ENCODE measurements at regions not wholly inside any gene's neighbourhood (a gene's known extent, or its start where the extent isn't known, plus 50 kb on each side); places are given as distances from the start of the nearest gene placed in this dataset.
A peak's percentile ranks its signal among the peaks of the same experiment; 100 is the strongest.

DNA sequence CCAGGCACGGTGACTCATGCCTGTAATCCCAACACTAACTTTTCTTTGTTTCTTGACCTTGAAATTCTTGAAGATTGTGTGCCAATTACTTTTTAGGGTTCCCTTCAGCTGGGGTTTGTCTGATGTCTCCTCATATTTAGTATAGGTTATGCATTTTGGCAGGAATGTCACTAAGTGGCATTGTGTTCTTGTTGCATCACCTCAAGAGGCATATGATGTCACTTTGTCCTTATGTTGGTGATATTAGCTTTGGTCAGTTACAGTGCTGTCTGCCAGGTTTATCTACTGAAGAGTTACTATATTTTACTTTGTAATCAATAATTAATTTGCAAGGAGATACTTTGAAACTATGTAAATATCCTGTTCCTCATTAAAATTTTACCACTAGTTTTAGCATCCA lies 61.0 kb upstream of the BTG1 start:
- ATAC-seq (no peak), DNase-seq (ENCODE audit: low read depth, low spot score) (no peak)
- intact Hi-C loops (cut with micrococcal nuclease), result no loop called here
- no peak overlapping the region for H3K9ac ChIP-seq (ENCODE audit: low read length)
- ChIA-PET POLR2A (interaction anchor here (2.6 kb wide), 1 partner anchor 61 kb away, joined by 8 read pairs; the partner anchor contains the start of gene BTG1), RAD21 (ENCODE audit: low non-redundant PET in 1 of 2, low total read pairs in 2 of 2, uncharacterized antibody in 2 of 2, unreplicated experiment in 2 of 2) (no interaction called here), CTCF (no interaction called here)
- H3K9me3 ChIP-seq (ENCODE audit: control insufficient read depth in 1 of 2, insufficient read depth in 1 of 2, low read depth in 1 of 2, low read length in 2 of 2), result no peaks in the 10 kb centered on the region
- no TSS peak for BruUV-seq (replicated peaks)
- peaks cover 0 to 11% of the 10 kb centered on the region in 2 experiments; a peak in 1 of 4 replicates for H3K4me1 ChIP-seq (ENCODE audit: control insufficient read depth in 1 of 2, insufficient read depth in 2 of 2, low read length in 2 of 2)
- TF ChIP-seq, protein P1, sequence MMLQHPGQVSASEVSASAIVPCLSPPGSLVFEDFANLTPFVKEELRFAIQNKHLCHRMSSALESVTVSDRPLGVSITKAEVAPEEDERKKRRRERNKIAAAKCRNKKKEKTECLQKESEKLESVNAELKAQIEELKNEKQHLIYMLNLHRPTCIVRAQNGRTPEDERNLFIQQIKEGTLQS (IDR thresholded peaks at IDR 0.05), result 0 out of 2 replicates have a peak, but pooled peaks have one; percentile 21
- TF ChIP-seq TCF7L2 (IDR thresholded peaks at IDR 0.05; ENCODE audit: borderline replicate concordance, extremely low read depth, insufficient read depth, insufficient read length), result no peak
- no peak for TF ChIP-seq SP1 (IDR thresholded peaks at IDR 0.05; ENCODE audit: low read depth)
- TF ChIP-seq, protein P2, sequence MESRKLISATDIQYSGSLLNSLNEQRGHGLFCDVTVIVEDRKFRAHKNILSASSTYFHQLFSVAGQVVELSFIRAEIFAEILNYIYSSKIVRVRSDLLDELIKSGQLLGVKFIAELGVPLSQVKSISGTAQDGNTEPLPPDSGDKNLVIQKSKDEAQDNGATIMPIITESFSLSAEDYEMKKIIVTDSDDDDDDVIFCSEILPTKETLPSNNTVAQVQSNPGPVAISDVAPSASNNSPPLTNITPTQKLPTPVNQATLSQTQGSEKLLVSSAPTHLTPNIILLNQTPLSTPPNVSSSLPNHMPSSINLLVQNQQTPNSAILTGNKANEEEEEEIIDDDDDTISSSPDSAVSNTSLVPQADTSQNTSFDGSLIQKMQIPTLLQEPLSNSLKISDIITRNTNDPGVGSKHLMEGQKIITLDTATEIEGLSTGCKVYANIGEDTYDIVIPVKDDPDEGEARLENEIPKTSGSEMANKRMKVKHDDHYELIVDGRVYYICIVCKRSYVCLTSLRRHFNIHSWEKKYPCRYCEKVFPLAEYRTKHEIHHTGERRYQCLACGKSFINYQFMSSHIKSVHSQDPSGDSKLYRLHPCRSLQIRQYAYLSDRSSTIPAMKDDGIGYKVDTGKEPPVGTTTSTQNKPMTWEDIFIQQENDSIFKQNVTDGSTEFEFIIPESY (IDR thresholded peaks at IDR 0.05; ENCODE audit: extremely low read depth, insufficient replicate concordance, low read length), result no peak
- TF ChIP-seq FOSL1 (IDR thresholded peaks at IDR 0.05; ENCODE audit: low read depth), result no peak
- TF ChIP-seq, protein P3, sequence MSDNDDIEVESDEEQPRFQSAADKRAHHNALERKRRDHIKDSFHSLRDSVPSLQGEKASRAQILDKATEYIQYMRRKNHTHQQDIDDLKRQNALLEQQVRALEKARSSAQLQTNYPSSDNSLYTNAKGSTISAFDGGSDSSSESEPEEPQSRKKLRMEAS (IDR thresholded peaks at IDR 0.05), result no peak
- H4K20me1 ChIP-seq (ENCODE audit: insufficient read depth), result no peaks in the 10 kb centered on the region
- no peak overlapping the region for H2AFZ ChIP-seq (ENCODE audit: low read depth, low read length, poor library complexity, severe bottlenecking)
- H3K4me2 ChIP-seq (ENCODE audit: low read length), result no peak overlapping the region
- no peaks in the 10 kb centered on the region for H3K9me2 ChIP-seq (ENCODE audit: insufficient read depth)
- no peaks in the 10 kb centered on the region for H3K79me2 ChIP-seq (ENCODE audit: insufficient read depth, low read length)
- no peaks in the 10 kb centered on the region for H3K27me3 ChIP-seq (ENCODE audit: insufficient read depth, low read length)
- no peak overlapping the region for H3K4me3 ChIP-seq (replicated peaks in 1 of 2; ENCODE audit: low read depth in 1 of 2, low read length in 2 of 2)
- H3K27ac ChIP-seq (ENCODE audit: low read depth, low read length), result no peak overlapping the region
- no peaks in the 10 kb centered on the region for H3K36me3 ChIP-seq (ENCODE audit: control insufficient read depth in 1 of 2, insufficient read depth in 2 of 2, low read length in 2 of 2)

DNA sequence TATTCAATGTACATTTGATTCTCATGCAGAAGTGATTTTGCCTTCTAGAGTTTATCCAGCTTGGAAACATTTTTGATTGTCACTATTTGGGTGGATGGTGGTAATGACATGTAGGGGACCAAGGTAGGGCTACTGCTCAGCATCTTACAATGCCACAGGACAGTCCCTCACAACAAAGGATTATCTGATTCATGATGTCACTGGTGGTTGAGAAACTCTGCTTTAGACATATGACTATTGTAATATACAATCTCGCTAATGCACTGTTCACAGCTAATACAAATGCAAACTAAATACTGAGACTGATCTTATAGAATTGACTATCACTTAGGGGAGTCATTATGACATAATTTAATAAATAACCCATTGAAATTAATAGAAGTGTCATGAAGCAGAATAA lies 60.4 kb upstream of the BTG1 start:
- intact Hi-C loops (cut with micrococcal nuclease), result no loop called here
- Histone ChIP-seq H3K4me1 (ENCODE audit: control insufficient read depth in 1 of 2, insufficient read depth in 2 of 2, low read length in 2 of 2) (peaks cover 0 to 11% of the 10 kb centered on the region in 2 experiments; a peak in 1 of 4 replicates), H3K9me3 (ENCODE audit: control insufficient read depth in 1 of 2, insufficient read depth in 1 of 2, low read depth in 1 of 2, low read length in 2 of 2) (no peaks in the 10 kb centered on the region), H3K9ac (ENCODE audit: low read length) (no peak overlapping the region), H4K20me1 (ENCODE audit: insufficient read depth) (no peaks in the 10 kb centered on the region), H3K4me3 (replicated peaks in 1 of 2; ENCODE audit: low read depth in 1 of 2, low read length in 2 of 2) (no peak overlapping the region), H3K27me3 (ENCODE audit: insufficient read depth, low read length) (no peaks in the 10 kb centered on the region), H3K79me2 (ENCODE audit: insufficient read depth, low read length) (no peaks in the 10 kb centered on the region), H3K36me3 (ENCODE audit: control insufficient read depth in 1 of 2, insufficient read depth in 2 of 2, low read length in 2 of 2) (no peaks in the 10 kb centered on the region), H3K9me2 (ENCODE audit: insufficient read depth) (no peaks in the 10 kb centered on the region), H3K27ac (ENCODE audit: low read depth, low read length) (no peak overlapping the region), H2AFZ (ENCODE audit: low read depth, low read length, poor library complexity, severe bottlenecking) (no peak overlapping the region), H3K4me2 (ENCODE audit: low read length) (no peak overlapping the region)
- TF ChIP-seq CEBPB (IDR thresholded peaks at IDR 0.05; ENCODE audit: low read depth), result no peak
- TF ChIP-seq JUND (IDR thresholded peaks at IDR 0.05), result no peak
- TF ChIP-seq CBX3 (IDR thresholded peaks at IDR 0.05; ENCODE audit: low read depth), result no peak
- no peak for TF ChIP-seq ZNF274 (IDR thresholded peaks at IDR 0.05; ENCODE audit: low read depth, low read length)
- TF ChIP-seq YY1 (IDR thresholded peaks at IDR 0.05; ENCODE audit: extremely low read depth, insufficient replicate concordance, low read depth, low read length), result no peak
- TF ChIP-seq ZFX (IDR thresholded peaks at IDR 0.05), result no peak
- ChIA-PET RAD21 (ENCODE audit: low non-redundant PET in 1 of 2, low total read pairs in 2 of 2, uncharacterized antibody in 2 of 2, unreplicated experiment in 2 of 2) (no interaction called here), CTCF (no interaction called here), POLR2A (interaction anchor here (2.6 kb wide), 1 partner anchor 60 kb away, joined by 8 read pairs; the partner anchor contains the start of gene BTG1)
- BruUV-seq (replicated peaks), result no TSS peak
- DNase-seq (ENCODE audit: low read depth, low spot score), result no peak
- no peak for ATAC-seq

Data from HCT116 (cell line).